A549 (cell line): ENCODE measurements at regions not wholly inside any gene's neighbourhood (a gene's known extent, or its start where the extent isn't known, plus 50 kb on each side); places are given as distances from the start of the nearest gene placed in this dataset.

Experiments
- ATAC-seq, 2 experiments: fragments of 200-7000 bp in 1 of 2; fragments of >200 bp in 1 of 2; cut with Nextera tagmentation in 1 of 2; cut with Tn5 transposase in 1 of 2; 3 replicates each; pipeline versions ENCODE4 v1.8.0 to v1.9.1; 2018 to 2020; ENCODE audit warnings: mild to moderate bottlenecking in 1 of 2, moderate library complexity in 1 of 2
- CTCF ChIA-PET: fragments of 300-600 bp; sonication (Branson Sonifier 250); formaldehyde crosslinking; extraction: SDS; loops from one replicate; lab custom pipeline; 2021; ENCODE audit warnings: antibody characterized with exemption, inconsistent platforms; lab: Yijun Ruan, JAX
- POLR2A ChIA-PET: fragments of 350-600 bp; formaldehyde crosslinking; extraction: SDS; loops from one replicate; lab custom pipeline; 2021; ENCODE audit warnings: antibody characterized with exemption, inconsistent platforms; lab: Yijun Ruan, JAX
- DNase-seq, 2 experiments: peaks; one replicate each; pipeline versions ENCODE4 v3.0.0 to v3.0.0-alpha.2; 2011 to 2016; ENCODE audit warnings: low read depth in 1 of 2, low spot score in 1 of 2
- FAIRE-seq: peaks from 2 replicates; lab custom pipeline; 2011; peaks lifted over from hg19 to GRCh38; lab: Jason Lieb, UNC
- H3K27ac ChIP-seq, 2 experiments: fragments of >200 bp; sonication (Bioruptor Twin); formaldehyde crosslinking; 3 replicates each; pipeline ENCODE4 v1.5.1; 2016 to 2017
- H3K4me1 ChIP-seq: fragments of >200 bp; sonication (Bioruptor Twin); formaldehyde crosslinking; 3 replicates; pipeline ENCODE4 v1.6.1; 2016
- H3K4me2 ChIP-seq: fragments of >200 bp; sonication (Bioruptor Twin); formaldehyde crosslinking; 3 replicates; pipeline ENCODE4 v1.6.1; 2016
- H3K4me3 ChIP-seq: fragments of >200 bp; sonication (Bioruptor Twin); formaldehyde crosslinking; 3 replicates; pipeline ENCODE4 v1.5.1; 2016
- H3K9me3 ChIP-seq: fragments of >200 bp; sonication (Bioruptor Twin); formaldehyde crosslinking; 3 replicates; pipeline ENCODE4 v1.6.1; 2016
- CBX8 ChIP-seq: fragments of 200-600 bp; sonication (generic); IDR thresholded peaks from 2 replicates; pipeline ENCODE4 v1.6.1; 2016
- CEBPB ChIP-seq, 2 experiments: fragments of >200 bp in 1 of 2; sonication (Bioruptor Twin) in 1 of 2; formaldehyde crosslinking in 1 of 2; IDR thresholded peaks; 2 replicates each; pipeline ENCODE4 v1.6.1; 2012 to 2016
- EHF ChIP-seq: fragments of 250-450 bp; sonication (Bioruptor Pico); IDR thresholded peaks from 2 replicates; pipeline ENCODE4 v1.5.0; 2020; ENCODE audit warnings: mild to moderate bottlenecking
- EHMT2 ChIP-seq: fragments of 200-600 bp; sonication (generic); IDR thresholded peaks from 2 replicates; pipeline ENCODE4 v1.6.1; 2016; ENCODE audit warnings: antibody characterized with exemption, low read depth, mild to moderate bottlenecking, moderate library complexity
- EP300 ChIP-seq, 2 experiments: fragments of >200 bp; sonication (Bioruptor Twin); formaldehyde crosslinking; IDR thresholded peaks; 2 replicates in 1 of 2; 3 replicates in 1 of 2; pipeline ENCODE4 v1.6.1; 2016 to 2017
- ESRRA ChIP-seq: fragments of 150-350 bp; IDR thresholded peaks from 2 replicates; pipeline ENCODE4 v1.6.1; 2014; ENCODE audit warnings: mild to moderate bottlenecking, low read length, borderline replicate concordance
- FOSB ChIP-seq: fragments of 250-450 bp; sonication (Bioruptor Pico); IDR thresholded peaks from 2 replicates; pipeline ENCODE4 v1.5.0; 2020; ENCODE audit warnings: mild to moderate bottlenecking, moderate library complexity
- FOSL2 ChIP-seq, 2 experiments: fragments of 450-650 bp in 1 of 2; fragments of >200 bp in 1 of 2; sonication (Bioruptor Twin) in 1 of 2; formaldehyde crosslinking; IDR thresholded peaks; 2 replicates each; pipeline versions ENCODE4 v1.5.0 to v1.6.1; 2016 to 2020; ENCODE audit warnings: mild to moderate bottlenecking in 1 of 2, moderate library complexity in 1 of 2
- HES2 ChIP-seq: fragments of >200 bp; sonication (Bioruptor Twin); formaldehyde crosslinking; IDR thresholded peaks from 2 replicates; pipeline ENCODE4 v1.6.1; 2016
- HEYL ChIP-seq: fragments of 250-450 bp; sonication (Bioruptor Pico); IDR thresholded peaks from 2 replicates; pipeline ENCODE4 v1.8.0; 2021; ENCODE audit warnings: mild to moderate bottlenecking, moderate library complexity
- JUN ChIP-seq, 2 experiments: fragments of >200 bp; sonication (Bioruptor Twin); formaldehyde crosslinking; IDR thresholded peaks; 2 replicates in 1 of 2; 3 replicates in 1 of 2; pipeline ENCODE4 v1.6.1; 2016 to 2017
- KDM1A ChIP-seq: fragments of 200-600 bp; sonication (generic); IDR thresholded peaks from 2 replicates; pipeline ENCODE4 v1.6.1; 2016; ENCODE audit warnings: low read depth, mild to moderate bottlenecking
- MAFK ChIP-seq: fragments of 450-650 bp; IDR thresholded peaks from 2 replicates; pipeline ENCODE4 v1.6.1; 2014; ENCODE audit not compliant: partially characterized antibody
- MYC ChIP-seq: IDR thresholded peaks from 2 replicates; pipeline ENCODE4 v1.6.1; 2012; ENCODE audit warnings: mild to moderate bottlenecking, inconsistent platforms, low read length, improper control_type of control experiment, borderline replicate concordance
- NFE2L2 ChIP-seq: fragments of 150-350 bp; conservative IDR thresholded peaks from 2 replicates; pipeline ENCODE4 v1.6.1; 2014; ENCODE audit warnings: low read length
- RARB ChIP-seq: fragments of 250-450 bp; sonication (Bioruptor Pico); IDR thresholded peaks from 2 replicates; pipeline ENCODE4 v1.8.0; 2021; ENCODE audit warnings: mild to moderate bottlenecking, moderate library complexity
- SMC3 ChIP-seq: fragments of >200 bp; sonication (Bioruptor Twin); formaldehyde crosslinking; IDR thresholded peaks from 3 replicates; pipeline ENCODE4 v1.6.1; 2018; ENCODE audit warnings: inconsistent platforms
- SREBF2 ChIP-seq: fragments of 450-650 bp; IDR thresholded peaks from 2 replicates; pipeline ENCODE4 v1.6.1; 2014; ENCODE audit warnings: mild to moderate bottlenecking, moderate library complexity
- WGBS: methylation state at CpG from one replicate; pipeline ENCODE4 v1.1.6; 2017; ENCODE audit errors: missing lambda C conversion rate; 5-methylcytosine and 5-hydroxymethylcytosine counted together
- TF ChIP-seq, protein P1 (sequence below): fragments of 250-450 bp; sonication (Bioruptor Pico); IDR thresholded peaks from 2 replicates; pipeline ENCODE4 v1.5.0; 2020; ENCODE audit warnings: low read depth, mild to moderate bottlenecking, moderate library complexity

GRCh38 chr2:62315476-62315875 is 119.6 kb downstream of the B3GNT2 start:
- POLR2A ChIA-PET, result no interaction called here
- CTCF ChIA-PET, result no interaction called here
- ATAC-seq, result no peak

GRCh38 chr2:62314291-62314690 is 118.4 kb downstream of the B3GNT2 start:
- TF ChIP-seq, protein P1, sequence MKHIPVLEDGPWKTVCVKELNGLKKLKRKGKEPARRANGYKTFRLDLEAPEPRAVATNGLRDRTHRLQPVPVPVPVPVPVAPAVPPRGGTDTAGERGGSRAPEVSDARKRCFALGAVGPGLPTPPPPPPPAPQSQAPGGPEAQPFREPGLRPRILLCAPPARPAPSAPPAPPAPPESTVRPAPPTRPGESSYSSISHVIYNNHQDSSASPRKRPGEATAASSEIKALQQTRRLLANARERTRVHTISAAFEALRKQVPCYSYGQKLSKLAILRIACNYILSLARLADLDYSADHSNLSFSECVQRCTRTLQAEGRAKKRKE (CRISPR knock-in tag), result no peak
- TF ChIP-seq MAFK, result peak; percentile 51
- TF ChIP-seq KDM1A, result no peak
- TF ChIP-seq CBX8, result no peak
- TF ChIP-seq SREBF2, result no peak
- no peak for TF ChIP-seq EHF (CRISPR knock-in tag)
- H3K27ac ChIP-seq, result no peak overlapping the region
- no peak overlapping the region for H3K4me3 ChIP-seq
- no peak for DNase-seq
- no peak for ATAC-seq
- no peaks in the 10 kb centered on the region for H3K9me3 ChIP-seq
- FAIRE-seq, result no peak
- ChIA-PET CTCF (interaction anchor here (0.7 to 0.9 kb wide), 2 partner anchors 14 to 25 kb away, joined by 3 read pairs; no protein-coding TSS in a partner anchor), POLR2A (no interaction called here)
- no peak overlapping the region for H3K4me2 ChIP-seq
- no peaks in the 10 kb centered on the region for H3K4me1 ChIP-seq
- 22% methylated on average over 2 of the region's 2 CpGs for WGBS

More at GRCh38 chr2:62315476-62315875, 119.6 kb downstream of the B3GNT2 start:
- H3K27ac ChIP-seq, result no peak overlapping the region
- H3K4me1 ChIP-seq, result no peaks in the 10 kb centered on the region
- DNase-seq, result no peak
- H3K9me3 ChIP-seq, result no peaks in the 10 kb centered on the region
- no peak for FAIRE-seq
- TF ChIP-seq ESRRA, result no peak
- TF ChIP-seq SREBF2, result no peak
- no peak for TF ChIP-seq FOSL2 (IDR thresholded peaks at IDR 0.05)
- TF ChIP-seq FOSL2 (CRISPR knock-in tag; IDR thresholded peaks at IDR 0.05), result no peak
- TF ChIP-seq HES2, result no peak
- no peak for TF ChIP-seq RARB
- no peak for TF ChIP-seq CEBPB (IDR thresholded peaks at IDR 0.05)
- no peak overlapping the region for H3K4me3 ChIP-seq
- 79% methylated on average over 4 of the region's 4 CpGs for WGBS
- no peak overlapping the region for H3K4me2 ChIP-seq

- Histone ChIP-seq H3K4me1 (no peaks in the 10 kb centered on the region), H3K9me3 (no peaks in the 10 kb centered on the region), H3K4me2 (no peak overlapping the region), H3K4me3 (no peak overlapping the region), H3K27ac (no peak overlapping the region)
- ChIA-PET POLR2A (no interaction called here), CTCF (interaction anchor here (0.7 kb wide), 1 partner anchor 26 kb away, joined by 3 read pairs; no protein-coding TSS in a partner anchor)
- FAIRE-seq (no peak), DNase-seq (no peak), ATAC-seq (no peak; a peak in 1 of 6 replicates)
- WGBS, result 58% methylated on average over 3 of the region's 3 CpGs
- TF ChIP-seq CBX8 (no peak), EHMT2 (no peak), MYC (no peak), EP300 (IDR thresholded peaks at IDR 0.05) (no peak), NFE2L2 (no peak), HES2 (no peak), SMC3 (no peak), FOSB (CRISPR knock-in tag) (no peak), HEYL (CRISPR knock-in tag) (no peak), JUN (IDR thresholded peaks at IDR 0.05) (no peak)
- TF ChIP-seq, protein P1 (CRISPR knock-in tag), result no peak
Measured at GRCh38 chr2:62313449-62314227, 117.7 kb downstream of the B3GNT2 start.
